CD14-positive monocyte (primary cell): ENCODE measurements at regions not wholly inside any gene's neighbourhood (a gene's known extent, or its start where the extent isn't known, plus 50 kb on each side); places are given as distances from the start of the nearest gene placed in this dataset.
A peak's percentile ranks its signal among the peaks of the same experiment; 100 is the strongest.

Experiments
- DNase-seq, 3 donors: peaks; one replicate each; pipeline ENCODE4 v3.0.0-alpha.2; 2011 to 2022
- H2AFZ ChIP-seq: 2 replicates; pipeline ENCODE4 v1.6.0; 2012; ENCODE audit warnings: mild to moderate bottlenecking, low read depth, low read length, inconsistent platforms; ENCODE audit not compliant: insufficient read depth, poor library complexity, severe bottlenecking
- H3K27ac ChIP-seq, 2 donors: 1 replicate in 1 of 2; 2 replicates in 1 of 2; pipeline ENCODE4 v1.5.1; 2012 to 2013; ENCODE audit warnings: low read length in 2 of 2, control low read depth in 1 of 2, inconsistent platforms in 1 of 2, low read depth in 1 of 2, mild to moderate bottlenecking in 1 of 2
- H3K27me3 ChIP-seq, 2 donors: one replicate each; pipeline versions ENCODE4 v1.6.0 to v1.6.1; 2011 to 2013; ENCODE audit warnings: low read length in 2 of 2; ENCODE audit not compliant: control insufficient read depth in 2 of 2, insufficient read depth in 2 of 2
- H3K36me3 ChIP-seq, 2 donors: replicated peaks in 1 of 2; 1 replicate in 1 of 2; 2 replicates in 1 of 2; pipeline versions ENCODE4 v1.5.1 to v1.6.1; 2012 to 2013; ENCODE audit warnings: low read length in 2 of 2, control low read depth in 1 of 2, inconsistent platforms in 1 of 2, mild to moderate bottlenecking in 1 of 2; ENCODE audit not compliant: insufficient read depth in 2 of 2, control insufficient read depth in 1 of 2
- H3K4me1 ChIP-seq, 2 donors: 1 replicate in 1 of 2; 2 replicates in 1 of 2; pipeline versions ENCODE4 v1.5.1 to v1.6.1; 2012 to 2013; ENCODE audit warnings: low read length in 2 of 2, control low read depth in 1 of 2, inconsistent platforms in 1 of 2, mild to moderate bottlenecking in 1 of 2, moderate library complexity in 1 of 2; ENCODE audit not compliant: insufficient read depth in 2 of 2, control insufficient read depth in 1 of 2
- H3K4me2 ChIP-seq: replicated peaks from 2 replicates; pipeline ENCODE3; 2012; ENCODE audit warnings: low read length, moderate library complexity, mild to moderate bottlenecking; ENCODE audit not compliant: poor library complexity, severe bottlenecking; ENCODE audit errors: extremely low read depth
- H3K4me3 ChIP-seq, 3 experiments: fragments of 200-600 bp in 1 of 3; sonication (generic) in 1 of 3; replicated peaks in 1 of 3; 1 replicate in 2 of 3; 2 replicates in 1 of 3; pipeline ENCODE4 v1.5.1; 2011 to 2013; ENCODE audit warnings: low read length in 3 of 3, mild to moderate bottlenecking in 3 of 3, control low read depth in 2 of 3, low read depth in 2 of 3, inconsistent platforms in 1 of 3, moderate library complexity in 1 of 3
- H3K79me2 ChIP-seq: 2 replicates; pipeline ENCODE4 v1.6.0; 2012; ENCODE audit warnings: mild to moderate bottlenecking, control low read depth, inconsistent platforms, low read length, moderate library complexity; ENCODE audit not compliant: insufficient read depth
- H3K9ac ChIP-seq: 2 replicates; pipeline ENCODE4 v1.6.0; 2017; ENCODE audit warnings: low read length, mild to moderate bottlenecking; ENCODE audit not compliant: insufficient read depth, poor library complexity, severe bottlenecking
- H3K9me3 ChIP-seq, 2 donors: replicated peaks in 1 of 2; 1 replicate in 1 of 2; 2 replicates in 1 of 2; pipeline versions ENCODE4 v1.5.1 to v1.6.1; 2012 to 2013; ENCODE audit warnings: low read length in 2 of 2, control low read depth in 1 of 2; ENCODE audit not compliant: control insufficient read depth in 1 of 2, insufficient read depth in 1 of 2
- H4K20me1 ChIP-seq: 2 replicates; pipeline ENCODE4 v1.6.0; 2012; ENCODE audit warnings: mild to moderate bottlenecking, low read length, control low read depth, moderate library complexity; ENCODE audit not compliant: insufficient read depth
- H3K27ac Mint-ChIP-seq, 7 donors: one replicate each; pipeline ENCODE4 v1.8.0; 2020; ENCODE audit warnings: mild to moderate bottlenecking in 7 of 7, mixed read lengths in 7 of 7, moderate library complexity in 6 of 7, inconsistent platforms in 2 of 7
- H3K27me3 Mint-ChIP-seq, 3 donors: one replicate each; pipeline ENCODE4 v1.8.0; 2021 to 2022; ENCODE audit warnings: low read depth in 3 of 3, mild to moderate bottlenecking in 3 of 3, mixed read lengths in 3 of 3, moderate library complexity in 3 of 3, inconsistent platforms in 1 of 3
- H3K36me3 Mint-ChIP-seq, 2 donors: one replicate each; pipeline ENCODE4 v1.8.0; 2020; ENCODE audit warnings: mixed read lengths in 2 of 2, inconsistent platforms in 1 of 2, mild to moderate bottlenecking in 1 of 2
- H3K4me1 Mint-ChIP-seq: one replicate; pipeline ENCODE4 v1.8.0; 2020; ENCODE audit warnings: mild to moderate bottlenecking, mixed read lengths
- H3K4me3 Mint-ChIP-seq, 2 donors: one replicate each; pipeline ENCODE4 v1.8.0; 2020; ENCODE audit warnings: mild to moderate bottlenecking in 2 of 2, mixed read lengths in 2 of 2, moderate library complexity in 1 of 2
- H3K9me3 Mint-ChIP-seq, 7 donors: one replicate each; pipeline ENCODE4 v1.8.0; 2020 to 2022; ENCODE audit warnings: mixed read lengths in 7 of 7, mild to moderate bottlenecking in 6 of 7, moderate library complexity in 6 of 7, inconsistent platforms in 2 of 7
- CTCF ChIP-seq: fragments of 200-600 bp; IDR thresholded peaks from one replicate; pipeline ENCODE4 v1.8.0; 2022; ENCODE audit warnings: antibody characterized with exemption, mild to moderate bottlenecking
- WGBS: methylation state at CpG from one replicate; pipeline ENCODE4 v1.1.5; 2013; ENCODE audit warnings: missing lambda C conversion rate; ENCODE audit not compliant: insufficient coverage; 5-methylcytosine and 5-hydroxymethylcytosine counted together
- intact Hi-C, 2 donors: fragments of 100-400 bp; cut with micrococcal nuclease; formaldehyde crosslinking; loops; one replicate each; pipeline versions ENCODE4 v1.15.0 to v1.15.1; 2023

GRCh38 chr3:154829929-154830328 lies 250.2 kb upstream of the MME start:
- no CpG with 5 or more reads among the region's 2 CpGs for WGBS
- Histone ChIP-seq H3K36me3 (no peaks in the 10 kb centered on the region), H3K9ac (no peak overlapping the region), H2AFZ (no peak overlapping the region), H3K27me3 (no peaks in the 10 kb centered on the region), H4K20me1 (no peaks in the 10 kb centered on the region), H3K4me1 (no peaks in the 10 kb centered on the region), H3K4me2 (no peak overlapping the region), H3K79me2 (no peaks in the 10 kb centered on the region), H3K9me3 (peaks cover 9 to 10% of the 10 kb centered on the region in 2 donors), H3K4me3 (no peak overlapping the region), H3K27ac (no peak overlapping the region)
- no peaks in the 10 kb centered on the region for H3K36me3 Mint-ChIP-seq
- DNase-seq = no peak
- no peak for TF ChIP-seq CTCF
- no peaks in the 10 kb centered on the region for H3K4me1 Mint-ChIP-seq
- H3K27me3 Mint-ChIP-seq = peaks cover 0 to 2% (median 0%) of the 10 kb centered on the region in 3 donors
- intact Hi-C loops = no loop called here
- H3K9me3 Mint-ChIP-seq = peaks cover 8 to 20% (median 12%) of the 10 kb centered on the region in 7 donors
- H3K4me3 Mint-ChIP-seq = no peak overlapping the region
- H3K27ac Mint-ChIP-seq = peak overlapping the region in 1 of 7 donors; percentile 1

GRCh38 chr3:154819491-154819890 lies 260.6 kb upstream of the MME start:
- no peak for DNase-seq
- Histone ChIP-seq H3K36me3 (no peaks in the 10 kb centered on the region), H3K9me3 (no peaks in the 10 kb centered on the region), H3K27ac (no peak overlapping the region), H3K27me3 (no peaks in the 10 kb centered on the region), H4K20me1 (no peaks in the 10 kb centered on the region), H3K4me1 (no peaks in the 10 kb centered on the region), H2AFZ (no peak overlapping the region), H3K4me2 (no peak overlapping the region), H3K79me2 (no peaks in the 10 kb centered on the region), H3K9ac (no peak overlapping the region), H3K4me3 (no peak overlapping the region)
- no peak overlapping the region for H3K27ac Mint-ChIP-seq
- no peak overlapping the region for H3K4me3 Mint-ChIP-seq
- peaks cover 3 to 22% (median 9%) of the 10 kb centered on the region in 7 donors for H3K9me3 Mint-ChIP-seq
- no peak for TF ChIP-seq CTCF
- no peaks in the 10 kb centered on the region for H3K27me3 Mint-ChIP-seq
- no peaks in the 10 kb centered on the region for H3K36me3 Mint-ChIP-seq
- no peaks in the 10 kb centered on the region for H3K4me1 Mint-ChIP-seq
- intact Hi-C loops = no loop called here
- WGBS = no CpG with 5 or more reads among the region's 3 CpGs
